Omental fat pad (tissue), 3 donors: ENCODE measurements at regions not wholly inside any gene's neighbourhood (a gene's known extent, or its start where the extent isn't known, plus 50 kb on each side); places are given as distances from the start of the nearest gene placed in this dataset.

ENCODE experiments used
- ATAC-seq: fragments of 150-250 bp; one replicate; pipeline ENCODE4 v1.9.1; 2016; ENCODE audit warnings: mild to moderate bottlenecking, moderate library complexity; ENCODE audit not compliant: low FRiP score
- DNase-seq: peaks from one replicate; pipeline ENCODE4 v3.0.0-alpha.2; 2019; ENCODE audit warnings: low spot score
- CTCF ChIP-seq, 3 donors: fragments of 450-650 bp; IDR thresholded peaks; one replicate each; pipeline ENCODE4 v1.5.1; 2016 to 2017; ENCODE audit warnings: antibody characterized with exemption in 3 of 3, mild to moderate bottlenecking in 3 of 3, moderate library complexity in 2 of 3

- ATAC-seq (no peak), DNase-seq (no peak)
- no peak for TF ChIP-seq CTCF (IDR thresholded peaks at IDR 0.05)
Observed at GRCh38 chr6:126947070-126947469, 171.4 kb upstream of the RSPO3 start.

GRCh38 chr6:126949786-126950185, 168.7 kb upstream of the RSPO3 start:
- TF ChIP-seq CTCF (IDR thresholded peaks at IDR 0.05) = no peak
- DNase-seq (no peak), ATAC-seq (no peak)

- TF ChIP-seq CTCF (IDR thresholded peaks at IDR 0.05) = no peak
- ATAC-seq (no peak), DNase-seq (no peak)
Observed at GRCh38 chr6:126955621-126956020, 162.8 kb upstream of the RSPO3 start.

- TF ChIP-seq CTCF (IDR thresholded peaks at IDR 0.05) = no peak
- DNase-seq (no peak), ATAC-seq (no peak)
Observed at GRCh38 chr6:126957721-126958120, 160.8 kb upstream of the RSPO3 start.

- no peak for TF ChIP-seq CTCF (IDR thresholded peaks at IDR 0.05)
- no peak for ATAC-seq
- DNase-seq = no peak
Observed at GRCh38 chr6:126959765-126960164, 158.7 kb upstream of the RSPO3 start.

- TF ChIP-seq CTCF (IDR thresholded peaks at IDR 0.05) = no peak
- ATAC-seq (no peak), DNase-seq (no peak)
Observed at GRCh38 chr6:126963077-126963809, 155.2 kb upstream of the RSPO3 start.

GRCh38 chr6:126967296-126968005, 151.0 kb upstream of the RSPO3 start:
- no peak for TF ChIP-seq CTCF (IDR thresholded peaks at IDR 0.05)
- DNase-seq = no peak
- ATAC-seq = no peak
